ENCODE measurements at regions not wholly inside any gene's neighbourhood (a gene's known extent, or its start where the extent isn't known, plus 50 kb on each side); places are given as distances from the start of the nearest gene placed in this dataset.

- no peak for DNase-seq (ENCODE audit: low read depth in 2 of 2)
These were observed 117.1 kb downstream of the TBXT start for GRCh38 chr6:166050559-166050958.

DNA sequence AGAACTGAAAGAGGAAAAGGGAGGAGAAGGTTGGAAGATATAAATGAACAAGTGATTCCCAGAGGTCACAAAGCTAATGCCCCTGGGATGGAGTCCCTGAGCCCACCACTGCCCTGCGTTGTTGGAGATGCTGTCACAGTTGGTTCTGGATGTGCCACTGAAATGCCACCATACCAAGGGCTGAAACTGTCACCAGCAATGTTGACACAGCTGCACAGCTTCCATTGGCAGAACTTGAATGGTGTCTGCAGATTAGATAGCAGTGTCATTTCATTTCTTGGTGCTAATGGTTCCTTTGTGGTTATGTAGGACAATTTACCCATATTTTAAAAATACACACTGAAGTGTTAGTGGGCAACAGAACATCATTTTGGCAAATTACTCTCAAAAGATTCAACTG lies 120.7 kb downstream of the TBXT start:
- no peak for DNase-seq (ENCODE audit: low read depth in 2 of 2)

GRCh38 chr6:166046226-166046625 lies 121.4 kb downstream of the TBXT start:
- no peak for DNase-seq (ENCODE audit: low read depth in 2 of 2)

DNA sequence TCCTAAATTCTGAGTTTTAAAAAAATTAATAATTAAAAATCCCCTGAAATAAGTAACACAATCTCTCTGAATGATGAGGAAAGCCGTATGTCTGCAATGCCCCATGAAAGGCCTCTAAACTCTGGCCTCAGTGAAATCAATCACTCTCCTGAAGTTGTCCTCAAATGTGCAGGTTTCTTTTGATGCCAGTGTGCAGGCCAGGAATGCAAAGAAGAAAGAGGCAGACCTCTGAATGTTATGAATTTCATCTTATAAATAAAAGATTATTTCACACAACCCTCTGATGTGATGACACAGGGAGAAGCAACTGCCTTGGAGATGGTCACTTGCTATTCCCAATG lies 121.8 kb downstream of the TBXT start:
- DNase-seq (ENCODE audit: low read depth in 2 of 2), result no peak

DNA sequence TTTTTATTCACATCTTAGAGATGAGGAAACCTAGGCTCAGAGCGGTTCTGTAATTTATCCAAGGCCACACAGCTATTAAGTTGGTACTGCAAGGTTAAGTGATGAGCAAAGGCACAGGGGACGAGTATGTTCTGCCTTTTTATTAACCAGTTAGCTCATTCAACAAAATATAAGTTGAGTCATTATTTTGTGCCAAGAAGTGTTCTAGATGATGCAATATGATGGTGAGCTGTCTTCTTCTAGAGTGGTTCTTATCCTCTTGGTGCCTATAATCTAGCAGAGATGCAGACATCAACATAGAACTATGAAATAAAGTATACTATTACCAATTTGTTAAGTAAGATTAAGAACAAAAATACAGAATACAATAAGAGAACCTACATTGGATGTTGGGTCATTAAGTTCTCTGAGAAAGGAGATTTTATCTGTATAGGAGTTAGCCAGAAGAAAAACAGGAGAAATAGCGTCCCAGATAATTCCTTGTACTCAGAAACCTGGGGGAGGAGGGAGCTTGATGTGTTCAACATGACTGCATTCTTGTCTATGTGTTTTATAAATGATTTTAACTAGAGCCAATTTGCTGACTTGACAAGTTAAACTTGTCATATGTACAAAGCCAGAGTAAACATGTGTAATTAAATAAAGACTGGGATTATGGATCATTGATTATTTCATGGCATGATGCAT lies 122.3 kb downstream of the TBXT start:
- no peak for DNase-seq (ENCODE audit: low read depth in 2 of 2)

DNA sequence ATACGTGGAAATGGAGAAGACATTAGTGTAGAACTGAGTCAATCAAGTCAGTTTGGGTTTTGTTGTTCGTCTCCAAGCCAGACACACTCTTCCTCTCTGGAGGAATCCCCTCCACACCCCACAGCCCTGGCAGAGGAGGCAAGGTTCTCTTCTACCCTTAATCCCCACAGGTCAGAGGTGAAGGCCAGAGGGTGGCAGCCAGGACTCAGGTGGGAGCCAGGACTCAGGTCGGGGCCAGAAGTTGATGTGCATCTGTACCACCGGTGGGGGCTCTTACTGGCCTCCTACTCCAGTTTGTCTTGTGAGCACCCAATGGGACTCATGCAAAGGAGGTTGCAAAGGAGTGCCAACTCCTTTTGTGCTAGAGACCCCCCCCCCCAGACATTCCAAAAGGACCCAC lies 126.4 kb downstream of the TBXT start:
- no peak for DNase-seq (ENCODE audit: low read depth in 2 of 2)

DNA sequence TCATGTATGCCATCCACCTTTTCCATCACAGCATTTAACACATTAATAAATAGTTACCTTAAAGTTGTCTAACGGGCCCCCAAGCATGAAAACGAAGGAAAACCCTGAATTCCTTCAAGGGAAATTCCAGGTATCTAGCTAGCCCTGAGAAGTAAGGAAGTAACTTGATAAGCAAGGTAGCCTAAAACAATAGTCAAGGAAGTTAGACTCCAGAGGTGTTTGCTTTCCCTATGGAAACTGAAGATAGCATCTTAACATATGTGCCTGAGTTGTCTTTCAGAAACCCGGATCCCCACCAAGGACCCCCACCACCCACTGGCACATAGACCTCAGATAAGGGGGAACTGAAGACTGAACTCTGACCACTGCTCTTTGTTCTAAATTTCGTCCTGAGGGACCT lies 127.4 kb downstream of the TBXT start:
- DNase-seq (ENCODE audit: low read depth in 2 of 2), result no peak

DNA sequence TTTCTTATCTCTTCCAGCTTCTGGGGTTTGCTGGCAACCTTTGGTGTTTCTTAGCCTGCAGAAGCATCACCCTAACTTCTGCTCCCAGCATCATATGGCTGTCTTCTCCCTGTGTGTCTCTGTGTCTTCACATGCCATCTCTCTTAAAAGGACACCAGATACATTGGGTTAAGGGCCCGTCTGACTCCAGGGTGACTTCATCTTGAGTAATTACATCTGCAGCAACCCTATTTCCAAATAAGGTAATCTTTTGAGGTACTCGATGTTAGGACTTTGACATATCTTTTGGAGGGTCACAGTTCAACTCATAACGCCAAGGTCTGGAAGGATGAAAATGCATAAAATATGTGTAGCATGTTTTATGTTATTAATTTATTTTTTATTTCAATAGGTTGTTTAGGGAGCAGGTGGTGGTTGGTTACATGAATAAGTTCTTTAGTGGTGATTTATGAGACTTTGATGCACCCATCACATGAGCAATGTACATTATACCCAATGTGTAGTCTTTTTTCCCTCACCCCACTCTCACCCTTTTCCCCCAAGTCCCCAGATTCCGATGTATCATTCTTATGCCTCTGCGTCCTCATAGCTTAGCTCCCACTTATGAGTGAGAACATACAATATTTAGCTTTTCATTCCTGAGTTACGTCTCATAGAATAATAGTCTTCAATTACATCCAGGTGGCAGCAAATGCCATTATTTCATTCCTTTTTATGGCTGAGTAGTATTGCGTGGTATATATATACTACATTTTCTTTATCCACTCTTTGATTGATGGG lies 131.1 kb downstream of the TBXT start:
- DNase-seq (ENCODE audit: low read depth in 2 of 2), result no peak

- no peak for DNase-seq (ENCODE audit: low read depth in 2 of 2)
These were observed 135.1 kb downstream of the TBXT start for GRCh38 chr6:166032366-166033200.

DNA sequence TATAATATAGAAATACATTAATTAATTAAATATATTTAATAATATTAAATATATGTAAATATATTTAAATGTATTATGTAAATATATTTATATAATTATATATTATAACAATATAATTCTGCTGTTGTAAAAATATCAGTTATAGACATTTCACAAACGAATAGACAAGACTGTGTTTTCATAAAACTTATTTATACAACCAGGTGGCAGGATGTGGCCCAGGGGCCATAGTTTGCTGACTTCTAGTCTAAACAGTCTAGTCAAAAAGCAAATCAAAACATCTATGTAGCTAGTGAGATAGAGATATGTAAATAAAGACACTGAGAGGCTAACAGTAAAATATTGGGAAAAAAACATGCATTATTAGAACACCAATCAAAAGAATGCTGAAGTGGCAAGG lies 136.4 kb downstream of the TBXT start:
- DNase-seq (ENCODE audit: low read depth in 2 of 2), result no peak

DNA sequence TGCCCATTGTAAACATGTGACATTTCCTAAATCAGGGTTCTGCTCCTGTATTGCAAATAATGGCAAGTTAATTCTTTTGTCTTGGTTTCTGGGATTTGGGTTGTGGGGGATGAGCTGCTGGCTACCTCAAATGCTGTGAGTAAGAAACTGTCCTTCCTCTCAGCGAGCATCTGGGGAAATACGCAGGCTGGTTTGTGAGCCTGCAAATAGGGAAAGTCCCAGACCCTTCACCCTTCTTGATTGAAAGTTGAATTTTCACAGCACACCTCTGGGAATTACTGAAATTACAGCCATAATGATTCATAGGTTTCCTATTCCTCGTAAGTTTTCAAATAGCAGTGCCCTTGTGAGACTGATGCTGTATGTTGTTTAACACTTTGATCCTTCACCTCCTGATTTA lies 138.1 kb downstream of the TBXT start:
- no peak for DNase-seq (ENCODE audit: low read depth in 2 of 2)

DNA sequence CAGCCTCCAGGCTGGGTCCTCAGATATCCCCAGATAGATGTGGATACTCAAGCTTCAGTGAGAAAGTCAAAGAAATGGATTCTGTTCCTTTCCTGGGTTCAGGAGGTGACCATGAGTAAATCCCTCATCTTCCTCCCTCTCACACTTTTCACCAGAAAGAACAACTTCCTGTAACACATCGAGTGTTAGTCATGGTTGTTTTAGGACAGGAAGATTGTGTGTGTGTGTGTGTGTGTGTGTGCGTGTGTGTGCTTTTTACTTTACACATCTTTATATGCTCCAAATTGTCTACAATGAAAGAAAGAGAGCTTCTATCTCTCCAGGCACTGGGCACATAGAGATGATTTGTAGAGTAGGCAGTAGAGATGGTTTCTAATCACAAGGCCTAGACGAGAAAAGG lies 139.9 kb downstream of the TBXT start:
- DNase-seq (ENCODE audit: low read depth in 2 of 2), result no peak

- no peak for DNase-seq (ENCODE audit: low read depth in 2 of 2)
These were observed 141.0 kb downstream of the TBXT start for GRCh38 chr6:166026586-166027126.

DNA sequence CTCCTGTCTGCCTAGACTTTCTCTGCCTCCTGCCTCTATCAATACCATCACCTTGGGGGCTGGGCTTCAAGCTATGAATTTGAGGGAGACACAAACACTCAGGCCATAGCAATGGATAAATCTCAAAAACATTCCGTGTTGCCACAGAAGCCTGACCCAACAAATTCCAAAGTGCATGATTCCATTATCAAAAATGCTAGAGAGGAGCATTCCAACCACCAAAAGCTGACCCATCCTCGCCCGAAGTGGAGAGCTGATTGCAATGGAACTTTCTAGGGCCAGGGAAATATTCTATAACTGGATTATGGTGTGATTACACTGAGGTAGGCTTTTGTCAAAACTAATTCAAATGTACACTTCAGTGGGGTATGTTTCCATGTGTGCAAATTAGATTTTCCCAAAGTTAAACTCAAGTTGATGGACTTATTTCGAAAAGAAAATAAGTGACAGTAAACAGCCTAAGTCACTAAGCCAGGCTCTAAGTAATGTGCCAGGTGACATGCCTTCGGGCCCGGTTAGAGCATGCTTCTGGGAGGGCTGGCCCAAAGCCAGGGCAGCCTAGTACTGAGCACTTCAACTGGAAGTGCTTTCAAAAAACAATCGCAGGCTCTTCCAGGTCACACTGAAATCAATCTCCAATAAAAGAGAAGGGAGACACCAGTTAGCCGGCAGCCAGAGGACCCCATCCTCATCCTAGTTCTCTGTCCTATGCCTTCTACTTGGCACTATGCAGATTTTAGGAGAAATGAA lies 142.3 kb downstream of the TBXT start:
- DNase-seq (ENCODE audit: low read depth in 2 of 2), result no peak

- no peak for DNase-seq (ENCODE audit: low read depth in 2 of 2)
These were observed 143.4 kb downstream of the TBXT start for GRCh38 chr6:166024252-166024651.

DNA sequence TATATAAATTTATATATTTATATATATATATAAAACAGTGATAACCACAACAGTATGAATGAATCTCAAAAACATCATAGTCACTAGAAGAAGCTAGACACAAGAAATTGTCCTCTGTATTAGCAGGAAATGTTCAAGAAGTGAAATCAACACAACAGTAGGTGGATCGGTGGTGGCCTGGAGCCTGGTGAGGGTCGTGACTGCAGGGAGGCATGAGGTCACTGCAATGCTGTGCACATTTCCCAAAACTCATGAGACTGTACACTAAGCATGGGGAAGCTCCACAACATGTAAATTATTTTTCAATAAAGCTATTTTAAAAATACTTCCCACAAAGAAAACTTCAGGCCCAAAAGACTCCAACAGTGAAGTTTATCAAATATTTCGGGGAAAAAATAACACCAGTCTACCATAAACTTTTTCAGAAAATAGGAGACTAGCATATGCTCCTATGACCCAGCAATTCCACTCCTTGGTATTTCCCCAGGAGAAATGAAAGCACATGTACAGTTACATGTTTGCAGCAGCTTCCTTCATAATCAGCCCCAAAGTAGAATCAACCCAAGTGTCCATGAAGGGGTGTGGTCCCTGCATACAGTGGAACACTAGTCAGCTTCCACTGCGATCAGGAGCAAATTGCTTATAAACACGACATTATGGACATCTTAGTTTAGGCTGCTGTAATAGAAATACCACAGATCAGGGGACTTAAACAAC lies 144.2 kb downstream of the TBXT start:
- no peak for DNase-seq (ENCODE audit: low read depth in 2 of 2)

DNA sequence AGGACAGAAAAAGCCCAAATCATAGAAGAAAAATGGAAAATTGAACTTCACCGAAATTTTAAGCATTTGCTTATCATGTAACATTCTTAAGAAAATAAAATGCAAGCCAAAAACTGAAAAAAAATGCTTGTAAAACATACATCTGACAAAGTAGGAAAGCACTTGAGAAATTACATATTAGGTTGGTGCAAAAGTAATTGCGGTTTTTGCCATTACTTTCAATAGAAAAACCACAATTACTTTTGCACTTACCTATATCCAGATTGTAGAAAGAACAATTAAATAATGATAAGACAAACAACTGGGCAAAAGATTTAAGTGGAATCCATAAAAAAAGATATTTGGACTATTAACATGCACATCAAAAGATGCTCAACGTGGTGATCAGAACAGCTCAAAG lies 146.2 kb downstream of the TBXT start:
- no peak for DNase-seq (ENCODE audit: low read depth in 2 of 2)

GRCh38 chr6:166019214-166019613 lies 148.4 kb downstream of the TBXT start:
- no peak for DNase-seq (ENCODE audit: low read depth in 2 of 2)

GRCh38 chr6:166017032-166017635 lies 150.5 kb downstream of the TBXT start:
- no peak for DNase-seq (ENCODE audit: low read depth in 2 of 2)

GRCh38 chr6:166014966-166015365 lies 152.7 kb downstream of the TBXT start:
- DNase-seq (ENCODE audit: low read depth in 2 of 2), result no peak

Measured in stimulated activated CD4-positive, alpha-beta T cell treated with anti-CD3 and anti-CD28 coated beads, Interleukin-4, amount 100 ng/mL, for 48 hours (primary cell).